GM12872 (cell line): ENCODE measurements at regions not wholly inside any gene's neighbourhood (a gene's known extent, or its start where the extent isn't known, plus 50 kb on each side); places are given as distances from the start of the nearest gene placed in this dataset.

ENCODE experiments used
- TF ChIP-seq, protein P1 (sequence below): IDR thresholded peaks from 3 replicates; pipeline ENCODE4 v1.5.1; 2011; ENCODE audit warnings: low read depth, mild to moderate bottlenecking, low read length, moderate library complexity; ENCODE audit not compliant: insufficient read depth

DNA sequence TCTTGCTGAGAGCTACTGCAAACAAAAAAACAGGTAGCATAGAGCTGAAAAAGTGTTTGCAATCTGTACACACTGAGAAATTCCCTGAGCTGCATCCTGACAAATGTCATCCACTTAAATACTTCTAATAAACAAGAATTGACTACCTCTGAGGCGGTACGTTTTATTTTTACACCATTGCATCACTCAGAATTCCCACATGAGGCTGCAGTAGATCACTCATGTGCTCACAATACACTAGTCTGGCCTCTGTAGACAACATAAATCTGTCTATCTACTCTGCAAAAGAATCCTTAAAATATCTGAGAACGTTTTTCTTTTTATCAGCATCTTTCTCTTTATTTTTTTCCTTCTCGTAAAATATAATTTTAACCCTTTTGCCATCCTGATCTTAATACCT is 661.4 kb downstream of the EPHA7 start:
- TF ChIP-seq, protein P1, sequence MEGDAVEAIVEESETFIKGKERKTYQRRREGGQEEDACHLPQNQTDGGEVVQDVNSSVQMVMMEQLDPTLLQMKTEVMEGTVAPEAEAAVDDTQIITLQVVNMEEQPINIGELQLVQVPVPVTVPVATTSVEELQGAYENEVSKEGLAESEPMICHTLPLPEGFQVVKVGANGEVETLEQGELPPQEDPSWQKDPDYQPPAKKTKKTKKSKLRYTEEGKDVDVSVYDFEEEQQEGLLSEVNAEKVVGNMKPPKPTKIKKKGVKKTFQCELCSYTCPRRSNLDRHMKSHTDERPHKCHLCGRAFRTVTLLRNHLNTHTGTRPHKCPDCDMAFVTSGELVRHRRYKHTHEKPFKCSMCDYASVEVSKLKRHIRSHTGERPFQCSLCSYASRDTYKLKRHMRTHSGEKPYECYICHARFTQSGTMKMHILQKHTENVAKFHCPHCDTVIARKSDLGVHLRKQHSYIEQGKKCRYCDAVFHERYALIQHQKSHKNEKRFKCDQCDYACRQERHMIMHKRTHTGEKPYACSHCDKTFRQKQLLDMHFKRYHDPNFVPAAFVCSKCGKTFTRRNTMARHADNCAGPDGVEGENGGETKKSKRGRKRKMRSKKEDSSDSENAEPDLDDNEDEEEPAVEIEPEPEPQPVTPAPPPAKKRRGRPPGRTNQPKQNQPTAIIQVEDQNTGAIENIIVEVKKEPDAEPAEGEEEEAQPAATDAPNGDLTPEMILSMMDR, result no peak

DNA sequence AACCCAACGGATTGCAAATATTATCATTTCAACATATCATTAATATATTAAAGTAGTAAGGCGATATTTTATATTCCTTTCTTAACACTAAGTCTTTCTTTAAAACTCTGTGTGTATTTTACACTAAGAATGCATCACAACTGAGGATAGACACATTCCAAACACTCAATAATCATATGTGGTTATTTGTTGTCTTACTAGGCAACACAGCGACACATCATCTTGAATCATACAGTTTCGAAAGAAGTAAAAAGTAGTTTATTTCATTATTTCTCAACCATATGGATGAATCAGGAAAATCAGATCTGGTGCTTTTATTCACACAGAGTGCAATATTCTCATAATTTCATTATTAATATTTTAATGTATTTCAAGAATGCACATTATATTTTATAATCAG is 662.4 kb downstream of the EPHA7 start:
- TF ChIP-seq, protein P1, result no peak

DNA sequence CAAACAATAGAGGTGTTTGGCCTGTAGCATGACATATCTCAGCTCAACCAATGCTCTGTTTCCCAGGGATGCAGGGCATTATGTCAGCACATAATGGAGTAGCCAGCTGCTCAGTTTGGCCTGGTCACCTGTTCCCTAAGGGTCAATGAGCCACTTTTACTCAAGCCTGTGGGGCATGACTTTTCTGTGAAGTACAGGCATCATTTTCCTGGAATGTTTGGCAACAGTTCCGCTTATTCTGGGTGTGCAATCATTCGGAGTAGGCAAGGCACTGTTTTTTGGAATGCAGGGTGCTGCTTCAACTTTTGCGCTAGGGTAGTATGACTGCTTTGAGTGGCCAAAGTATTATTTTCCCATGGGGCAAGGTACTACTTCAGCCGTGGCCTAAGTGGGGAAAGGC is 665.4 kb downstream of the EPHA7 start:
- TF ChIP-seq, protein P1, result no peak

DNA sequence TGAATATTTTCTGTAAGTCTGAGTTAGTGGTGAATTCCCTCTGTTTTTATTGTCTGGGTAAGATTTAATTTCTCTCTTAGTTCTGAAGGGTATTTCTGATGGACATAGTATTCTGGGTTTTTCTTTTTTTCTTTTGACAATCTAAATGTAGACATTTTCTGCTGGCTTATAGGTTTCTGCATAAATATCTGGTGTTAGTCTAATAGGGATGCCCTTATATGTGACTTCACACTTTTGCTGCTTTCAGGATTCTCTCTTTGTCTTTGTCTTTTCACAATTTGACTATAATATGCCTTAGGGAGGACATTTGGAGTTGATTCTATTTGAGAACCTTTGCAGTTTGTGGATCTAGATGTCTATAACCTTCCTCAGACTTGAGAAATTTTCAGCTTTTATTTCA is 667.2 kb downstream of the EPHA7 start:
- TF ChIP-seq, protein P1, result no peak

DNA sequence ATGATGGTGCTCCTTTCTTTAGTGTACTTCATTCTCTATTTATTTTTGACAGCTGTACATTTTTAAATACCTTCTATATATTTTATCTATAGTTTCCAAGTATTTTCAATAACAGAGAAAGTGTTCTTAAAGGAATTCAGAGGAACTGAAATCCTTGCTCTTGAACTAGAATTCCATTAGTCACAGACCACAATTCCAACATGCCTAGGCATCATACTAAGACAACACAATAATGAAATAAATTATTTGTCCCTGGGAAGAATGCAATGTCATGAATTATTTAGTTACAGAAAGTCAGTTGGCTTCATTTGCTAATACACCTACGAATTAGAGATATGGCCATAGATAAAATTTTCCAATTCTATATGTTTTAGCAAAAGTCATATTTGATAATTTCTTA is 671.2 kb downstream of the EPHA7 start:
- TF ChIP-seq, protein P1, result no peak

DNA sequence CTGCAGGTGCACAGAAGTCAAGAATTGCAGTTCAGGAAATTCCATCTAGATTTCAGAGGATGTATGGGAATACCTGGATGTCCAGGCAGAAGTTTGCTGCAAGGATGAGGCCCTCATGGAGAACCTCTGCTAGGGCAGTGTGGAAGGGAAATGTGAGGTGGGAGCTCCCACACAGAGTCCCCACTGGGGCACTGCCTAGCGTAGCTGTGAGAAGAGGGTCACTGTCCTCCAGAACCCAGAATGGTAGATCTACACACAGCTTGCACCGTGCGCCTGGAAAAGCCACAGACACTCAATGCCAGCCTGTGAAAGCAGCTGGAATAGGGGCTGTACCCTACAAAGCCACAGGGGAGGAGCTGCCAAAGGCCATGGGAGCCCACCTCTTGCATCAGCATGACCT is 681.4 kb downstream of the EPHA7 start:
- TF ChIP-seq, protein P1, result no peak

DNA sequence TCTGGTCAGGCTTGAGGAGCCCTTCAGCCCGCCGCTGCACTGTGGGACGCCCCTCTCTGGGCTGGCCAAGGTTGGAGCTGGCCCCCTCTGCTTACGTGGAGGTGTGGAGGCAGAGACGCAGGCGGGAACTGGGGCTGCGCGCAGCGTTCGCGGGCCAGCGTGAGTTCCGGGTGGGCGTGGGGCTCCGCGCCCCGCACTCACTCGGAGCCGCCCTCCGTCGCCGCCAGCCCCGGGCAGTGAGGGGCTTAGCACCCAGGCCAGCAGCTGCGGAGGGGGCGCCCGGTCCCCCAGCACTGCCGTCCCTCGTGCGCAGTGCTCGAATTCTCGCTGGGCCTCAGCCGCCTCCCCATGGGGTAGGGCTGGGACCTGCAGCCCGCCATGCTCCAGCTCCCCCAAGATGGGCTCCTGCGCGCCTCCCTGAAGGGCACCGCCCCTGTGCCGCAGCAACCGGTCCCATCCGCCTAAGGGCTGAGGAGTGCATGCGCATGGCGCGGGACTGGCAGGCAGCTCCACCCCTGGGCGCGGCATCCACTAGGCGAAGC is 695.9 kb downstream of the EPHA7 start:
- TF ChIP-seq, protein P1, result no peak
